ENCODE measurements at regions not wholly inside any gene's neighbourhood (a gene's known extent, or its start where the extent isn't known, plus 50 kb on each side); places are given as distances from the start of the nearest gene placed in this dataset.

DNA sequence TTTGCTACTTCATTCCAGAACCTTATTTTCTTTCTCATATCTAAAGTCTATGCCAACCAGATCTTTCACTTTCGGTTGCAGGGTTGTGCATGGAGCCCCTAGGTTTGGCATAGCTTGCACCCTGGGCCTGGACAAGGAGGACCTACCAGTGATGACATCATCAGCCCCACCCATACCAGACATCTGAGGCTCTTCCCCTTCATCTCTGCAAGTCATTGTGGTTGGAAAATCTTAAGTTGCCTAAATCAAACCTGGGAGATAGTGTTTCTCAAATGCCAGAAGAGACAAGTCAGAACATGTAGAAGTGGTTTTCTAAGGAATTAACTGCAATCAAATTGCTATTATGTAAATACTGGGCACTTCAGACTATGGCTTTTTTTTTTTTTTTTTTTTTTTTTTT lies 363.3 kb downstream of the ZNF516 start:
- no peak overlapping the region for H3K27ac Mint-ChIP-seq
- Histone ChIP-seq H3K9ac (ENCODE audit: extremely low read depth, low read length, poor library complexity, severe bottlenecking) (no peak overlapping the region), H3K9me3 (ENCODE audit: control insufficient read depth, low read length) (no peaks in the 10 kb centered on the region), H3K4me1 (ENCODE audit: control insufficient read depth, insufficient read depth, low read length) (no peaks in the 10 kb centered on the region), H3K4me3 (ENCODE audit: low read length) (no peak overlapping the region), H3K27me3 (ENCODE audit: control insufficient read depth, insufficient read depth, low read length, poor library complexity, severe bottlenecking) (no peaks in the 10 kb centered on the region), H3K36me3 (ENCODE audit: control insufficient read depth, insufficient read depth, low read length) (no peaks in the 10 kb centered on the region), H3K27ac (ENCODE audit: low read depth, low read length) (no peak overlapping the region)
- WGBS, 2 experiments (ENCODE audit: insufficient coverage in 1 of 2, insufficient read length in 1 of 2): 92 to 100% methylated on average over 1 of the region's 1 CpG
- no peak overlapping the region for H3K4me3 Mint-ChIP-seq
- peaks cover 6% of the 10 kb centered on the region for H3K9me3 Mint-ChIP-seq
- no peaks in the 10 kb centered on the region for H3K36me3 Mint-ChIP-seq (ENCODE audit: low read depth)
- no peaks in the 10 kb centered on the region for H3K27me3 Mint-ChIP-seq (ENCODE audit: insufficient read depth)
- H3K4me1 Mint-ChIP-seq: no peaks in the 10 kb centered on the region
- TF ChIP-seq, protein P1, sequence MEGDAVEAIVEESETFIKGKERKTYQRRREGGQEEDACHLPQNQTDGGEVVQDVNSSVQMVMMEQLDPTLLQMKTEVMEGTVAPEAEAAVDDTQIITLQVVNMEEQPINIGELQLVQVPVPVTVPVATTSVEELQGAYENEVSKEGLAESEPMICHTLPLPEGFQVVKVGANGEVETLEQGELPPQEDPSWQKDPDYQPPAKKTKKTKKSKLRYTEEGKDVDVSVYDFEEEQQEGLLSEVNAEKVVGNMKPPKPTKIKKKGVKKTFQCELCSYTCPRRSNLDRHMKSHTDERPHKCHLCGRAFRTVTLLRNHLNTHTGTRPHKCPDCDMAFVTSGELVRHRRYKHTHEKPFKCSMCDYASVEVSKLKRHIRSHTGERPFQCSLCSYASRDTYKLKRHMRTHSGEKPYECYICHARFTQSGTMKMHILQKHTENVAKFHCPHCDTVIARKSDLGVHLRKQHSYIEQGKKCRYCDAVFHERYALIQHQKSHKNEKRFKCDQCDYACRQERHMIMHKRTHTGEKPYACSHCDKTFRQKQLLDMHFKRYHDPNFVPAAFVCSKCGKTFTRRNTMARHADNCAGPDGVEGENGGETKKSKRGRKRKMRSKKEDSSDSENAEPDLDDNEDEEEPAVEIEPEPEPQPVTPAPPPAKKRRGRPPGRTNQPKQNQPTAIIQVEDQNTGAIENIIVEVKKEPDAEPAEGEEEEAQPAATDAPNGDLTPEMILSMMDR (conservative IDR thresholded peaks at IDR 0.05): no peak
- no peak for DNase-seq

DNA sequence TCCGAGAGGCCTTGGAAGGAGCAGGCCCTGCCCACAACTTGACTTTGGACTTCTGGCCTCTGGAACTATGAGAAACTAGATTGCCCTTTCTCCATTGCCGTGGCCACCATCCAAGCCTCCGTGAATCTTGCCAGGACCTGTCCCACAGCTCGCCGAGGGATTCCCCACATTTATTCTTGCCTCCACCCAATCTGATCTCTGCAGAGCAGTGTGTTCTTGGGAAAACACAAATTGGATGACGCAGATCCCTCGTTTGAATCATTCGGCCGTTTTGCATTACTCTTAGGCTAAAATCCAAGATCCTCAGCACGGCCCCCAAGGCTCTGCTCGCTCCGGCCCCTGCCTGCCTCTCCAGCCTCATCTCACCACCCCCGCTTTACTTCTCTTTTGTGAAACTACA lies 364.2 kb downstream of the ZNF516 start:
- Mint-ChIP-seq H3K4me1 (no peaks in the 10 kb centered on the region), H3K36me3 (ENCODE audit: low read depth) (no peaks in the 10 kb centered on the region), H3K27me3 (ENCODE audit: insufficient read depth) (no peaks in the 10 kb centered on the region), H3K9me3 (peaks cover 6% of the 10 kb centered on the region), H3K4me3 (no peak overlapping the region), H3K27ac (no peak overlapping the region)
- no peak for DNase-seq
- TF ChIP-seq, protein P1 (conservative IDR thresholded peaks at IDR 0.05): no peak
- Histone ChIP-seq H3K9ac (ENCODE audit: extremely low read depth, low read length, poor library complexity, severe bottlenecking) (no peak overlapping the region), H3K36me3 (ENCODE audit: control insufficient read depth, insufficient read depth, low read length) (no peaks in the 10 kb centered on the region), H3K9me3 (ENCODE audit: control insufficient read depth, low read length) (no peaks in the 10 kb centered on the region), H3K27me3 (ENCODE audit: control insufficient read depth, insufficient read depth, low read length, poor library complexity, severe bottlenecking) (no peaks in the 10 kb centered on the region), H3K4me1 (ENCODE audit: control insufficient read depth, insufficient read depth, low read length) (no peaks in the 10 kb centered on the region), H3K27ac (ENCODE audit: low read depth, low read length) (no peak overlapping the region), H3K4me3 (ENCODE audit: low read length) (no peak overlapping the region)
- WGBS, 2 experiments (ENCODE audit: insufficient coverage in 1 of 2, insufficient read length in 1 of 2): 92 to 99% methylated on average over 10 to 13 of the region's 13 CpGs

DNA sequence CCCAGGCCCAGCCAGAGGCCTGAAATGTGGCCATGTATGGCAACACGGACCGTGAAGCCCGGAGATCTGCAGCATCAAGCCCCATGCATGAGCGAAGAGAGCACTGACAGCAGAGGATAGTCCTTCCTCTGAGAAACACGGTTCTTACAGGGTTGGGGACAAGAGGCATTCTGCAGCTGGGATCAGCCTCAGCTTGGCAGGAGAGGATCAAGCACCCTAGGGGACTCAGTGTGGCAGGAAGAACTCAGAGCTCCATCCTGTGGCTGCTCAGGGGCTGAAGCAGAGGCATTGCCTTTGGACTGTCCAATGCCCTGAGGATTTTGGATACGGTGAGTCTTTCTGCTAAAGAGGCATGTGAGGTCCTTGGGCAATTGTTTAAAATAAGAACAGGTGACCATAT lies 368.7 kb downstream of the ZNF516 start:
- no peaks in the 10 kb centered on the region for H3K4me1 Mint-ChIP-seq
- H3K27me3 ChIP-seq (ENCODE audit: control insufficient read depth, insufficient read depth, low read length, poor library complexity, severe bottlenecking): no peaks in the 10 kb centered on the region
- H3K36me3 Mint-ChIP-seq (ENCODE audit: low read depth): no peaks in the 10 kb centered on the region
- no peak overlapping the region for H3K27ac ChIP-seq (ENCODE audit: low read depth, low read length)
- 75 to 79% methylated on average over 4 to 6 of the region's 6 CpGs for WGBS, 2 experiments (ENCODE audit: insufficient coverage in 1 of 2, insufficient read length in 1 of 2)
- TF ChIP-seq, protein P1 (conservative IDR thresholded peaks at IDR 0.05): peak; percentile 76
- no peaks in the 10 kb centered on the region for H3K9me3 ChIP-seq (ENCODE audit: control insufficient read depth, low read length)
- no peaks in the 10 kb centered on the region for H3K9me3 Mint-ChIP-seq
- peak; percentile 82 for DNase-seq
- H3K4me3 ChIP-seq (ENCODE audit: low read length): no peak overlapping the region
- no peaks in the 10 kb centered on the region for H3K27me3 Mint-ChIP-seq (ENCODE audit: insufficient read depth)
- H3K4me1 ChIP-seq (ENCODE audit: control insufficient read depth, insufficient read depth, low read length): no peaks in the 10 kb centered on the region
- H3K27ac Mint-ChIP-seq: no peak overlapping the region
- no peaks in the 10 kb centered on the region for H3K36me3 ChIP-seq (ENCODE audit: control insufficient read depth, insufficient read depth, low read length)
- no peak overlapping the region for H3K9ac ChIP-seq (ENCODE audit: extremely low read depth, low read length, poor library complexity, severe bottlenecking)
- no peak overlapping the region for H3K4me3 Mint-ChIP-seq

Data from endodermal cell (in vitro differentiated cells).